HG03196 (cell line): ENCODE measurements at regions not wholly inside any gene's neighbourhood (a gene's known extent, or its start where the extent isn't known, plus 50 kb on each side); places are given as distances from the start of the nearest gene placed in this dataset.

Source experiments
- ATAC-seq: cut with Tn5 transposase; IDR thresholded peaks from one replicate; pipeline ENCODE4 v1.9.1; 2021; ENCODE audit not compliant: unreplicated experiment

GRCh38 chr4:132245319-132245718 is 903.8 kb upstream of the PCDH10 start:
- no peak for ATAC-seq

- no peak for ATAC-seq
Measured at GRCh38 chr4:132264176-132264575, 884.9 kb upstream of the PCDH10 start.

- no peak for ATAC-seq
Measured at GRCh38 chr4:132266374-132266773, 882.7 kb upstream of the PCDH10 start.

- no peak for ATAC-seq
Measured at GRCh38 chr4:132267321-132267720, 881.8 kb upstream of the PCDH10 start.

GRCh38 chr4:132269303-132269990 is 879.6 kb upstream of the PCDH10 start:
- no peak for ATAC-seq

- no peak for ATAC-seq
Measured at GRCh38 chr4:132275583-132276121, 873.4 kb upstream of the PCDH10 start.

- no peak for ATAC-seq
Measured at GRCh38 chr4:132276185-132276584, 872.9 kb upstream of the PCDH10 start.

GRCh38 chr4:132276989-132277388 is 872.1 kb upstream of the PCDH10 start:
- ATAC-seq, result no peak

- no peak for ATAC-seq
Measured at GRCh38 chr4:132281733-132282132, 867.4 kb upstream of the PCDH10 start.

- ATAC-seq, result no peak
Measured at GRCh38 chr4:132284910-132285426, 864.1 kb upstream of the PCDH10 start.

GRCh38 chr4:132297346-132297745 is 851.7 kb upstream of the PCDH10 start:
- ATAC-seq, result no peak

- no peak for ATAC-seq
Measured at GRCh38 chr4:132299841-132300240, 849.3 kb upstream of the PCDH10 start.

- ATAC-seq, result no peak
Measured at GRCh38 chr4:132312521-132312920, 836.6 kb upstream of the PCDH10 start.

- ATAC-seq, result no peak
Measured at GRCh38 chr4:132313852-132314251, 835.2 kb upstream of the PCDH10 start.

GRCh38 chr4:132316738-132317137 is 832.4 kb upstream of the PCDH10 start:
- ATAC-seq, result no peak

GRCh38 chr4:132317923-132318322 is 831.2 kb upstream of the PCDH10 start:
- no peak for ATAC-seq

- ATAC-seq, result no peak
Measured at GRCh38 chr4:132328761-132329160, 820.3 kb upstream of the PCDH10 start.

- ATAC-seq, result no peak
Measured at GRCh38 chr4:132330994-132331393, 818.1 kb upstream of the PCDH10 start.

- ATAC-seq, result no peak
Measured at GRCh38 chr4:132332932-132333723, 816.0 kb upstream of the PCDH10 start.

GRCh38 chr4:132333724-132334047 is 815.4 kb upstream of the PCDH10 start:
- ATAC-seq, result no peak

GRCh38 chr4:132334081-132334480 is 815.0 kb upstream of the PCDH10 start:
- no peak for ATAC-seq
